Stimulated activated naive CD8-positive, alpha-beta T cell treated with anti-CD3 and anti-CD28 coated beads, Interleukin-15, Interleukin-2, amounts not matched to agents 100 U/mL and 50 U/mL, for 24 hours (primary cell): ENCODE measurements at regions not wholly inside any gene's neighbourhood (a gene's known extent, or its start where the extent isn't known, plus 50 kb on each side); places are given as distances from the start of the nearest gene placed in this dataset.
"Not testable (repeated sequence)": the region's sequence is repeated elsewhere in the genome, so short reads cannot be mapped to it uniquely, and the experiment has no call there.

Experiments
- ATAC-seq: fragments of 150-1000 bp; cut with Tn5 transposase; one replicate; pipeline ENCODE4 v1.10.0; 2021
- DNase-seq: peaks from one replicate; pipeline ENCODE4 v3.0.0; 2021

DNA sequence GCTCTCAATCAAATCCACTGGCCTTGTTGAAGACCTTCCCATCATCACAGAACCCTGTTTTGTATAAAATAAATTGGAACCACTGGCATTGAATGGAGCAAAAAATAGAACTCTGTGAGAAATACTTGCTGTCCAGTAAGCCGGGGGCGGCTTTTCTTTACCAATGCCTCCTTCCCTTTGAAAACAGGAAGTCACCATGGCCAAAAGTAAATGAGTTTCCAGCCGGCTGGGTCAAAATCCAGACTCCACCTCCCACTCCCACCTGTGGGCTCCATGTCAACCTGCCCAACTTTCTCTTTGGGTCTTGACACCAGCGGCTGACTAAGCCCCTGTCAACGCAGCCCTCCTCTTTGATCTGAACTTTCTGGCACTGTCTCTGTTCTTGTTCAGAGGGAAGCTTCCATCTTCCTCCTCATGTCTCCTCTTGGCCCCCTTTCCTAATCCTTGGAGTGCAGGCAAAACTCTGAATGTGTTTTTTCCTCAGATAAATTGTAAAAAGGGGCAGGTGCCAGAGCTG, 95.2 kb downstream of the TFAP2C start:
- no peak for ATAC-seq
- DNase-seq = no peak

DNA sequence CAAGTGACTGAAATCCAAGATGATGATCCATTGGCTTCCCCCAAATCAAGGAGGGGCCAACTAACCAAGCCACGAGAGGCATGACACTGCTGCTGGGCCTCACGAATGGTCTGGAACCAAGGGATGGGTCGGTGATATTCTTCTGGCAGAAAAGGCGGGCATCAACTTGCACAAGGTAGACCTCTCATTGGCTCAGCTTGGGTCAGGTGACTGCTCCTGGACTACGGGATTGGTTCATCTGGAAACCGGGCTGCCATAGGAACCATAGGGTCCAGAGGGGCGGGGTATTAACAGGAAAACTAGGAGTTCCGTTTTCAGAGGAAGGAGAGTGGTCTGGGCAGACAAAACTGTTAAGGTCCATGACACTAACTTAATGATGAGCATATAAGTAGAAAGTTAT, 100.9 kb downstream of the TFAP2C start:
- ATAC-seq = no peak

DNA sequence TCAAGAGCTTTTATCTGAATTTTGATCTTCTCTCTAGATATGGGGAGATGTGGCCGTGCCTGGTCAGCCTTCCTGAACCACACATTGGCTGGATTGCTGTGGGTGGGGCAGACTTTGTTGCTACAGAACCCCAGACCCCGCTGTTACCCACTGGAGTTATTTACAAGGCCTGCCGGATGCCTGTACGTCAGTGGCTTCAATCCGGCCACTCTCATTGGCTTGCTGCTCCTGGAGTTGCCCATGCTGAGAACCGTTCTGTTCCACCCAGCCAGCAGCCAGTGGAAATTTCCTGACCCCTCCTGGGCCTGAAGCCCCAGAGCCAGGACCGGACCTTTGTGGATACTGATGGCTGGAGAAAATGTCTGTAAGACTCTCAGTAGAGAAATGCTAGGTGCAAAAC, 101.9 kb downstream of the TFAP2C start:
- no peak for ATAC-seq
- no peak for DNase-seq

More for the DNA sequence above, 100.9 kb downstream of the TFAP2C start:
- DNase-seq = no peak

DNA sequence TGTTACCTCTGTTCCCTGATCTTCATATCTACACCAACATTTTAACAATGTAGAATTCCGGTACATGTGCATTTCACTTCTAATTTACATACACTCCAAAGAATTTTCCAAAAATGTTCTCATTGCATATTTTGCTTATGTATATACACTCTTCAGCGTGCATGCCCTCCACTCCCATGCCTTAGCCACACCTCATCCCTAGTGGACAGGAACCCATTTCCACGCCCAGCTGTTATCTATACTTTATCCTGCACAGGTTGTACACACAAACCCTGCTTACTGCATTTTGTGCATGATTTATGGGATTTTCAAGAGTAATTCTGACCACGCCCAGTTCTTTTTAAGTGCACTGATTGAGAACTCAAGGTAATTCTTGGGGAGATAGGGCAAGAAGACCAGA, 102.4 kb downstream of the TFAP2C start:
- DNase-seq = no peak

DNA sequence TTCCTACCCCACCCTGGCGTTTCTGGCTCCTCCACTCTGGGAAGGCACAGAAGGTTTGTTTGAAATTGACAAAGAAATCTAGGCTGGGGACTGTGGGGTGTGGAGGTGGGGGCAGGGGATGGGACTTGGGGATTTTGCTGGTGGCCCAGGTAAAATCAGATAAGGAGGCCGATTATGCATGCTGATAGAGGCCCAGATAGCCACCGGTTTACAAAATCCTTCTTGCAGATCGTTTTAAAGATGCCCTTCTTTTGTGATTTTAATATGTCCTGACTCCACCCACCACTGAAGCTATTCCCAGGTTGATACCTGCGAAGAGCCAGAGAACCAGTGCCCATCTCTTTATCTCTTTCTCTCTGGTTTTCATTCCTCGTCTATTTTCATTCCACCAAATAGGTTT, 104.9 kb downstream of the TFAP2C start:
- no peak for DNase-seq
- ATAC-seq = no peak

More for the DNA sequence above, 102.4 kb downstream of the TFAP2C start:
- no peak for ATAC-seq

DNA sequence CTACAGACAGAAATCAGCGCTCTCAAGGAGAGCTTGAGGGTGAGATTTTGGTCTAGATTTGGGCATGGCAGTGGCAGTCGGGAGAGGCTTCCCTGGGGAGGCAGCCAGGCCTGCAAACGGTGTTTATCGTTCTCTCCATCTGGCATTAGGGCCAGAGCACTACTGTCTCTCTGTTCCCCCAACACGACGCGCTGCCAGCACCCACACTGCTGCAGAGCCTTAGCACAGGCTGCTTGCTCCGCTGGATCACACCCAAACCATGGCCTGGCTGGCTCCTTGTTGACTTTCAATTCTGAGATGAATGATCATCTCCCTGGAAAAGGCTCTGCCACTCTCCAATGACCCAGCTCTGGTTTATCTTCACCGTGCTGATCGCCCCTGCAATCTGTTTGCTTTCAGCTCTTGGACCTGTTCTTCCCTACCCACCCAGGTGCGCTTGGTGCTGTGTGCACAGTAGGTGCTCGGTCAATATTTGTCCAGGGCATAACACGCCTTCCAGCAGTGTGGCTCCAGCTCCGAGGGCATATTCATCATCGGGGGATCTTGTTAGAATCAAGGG, 106.1 kb downstream of the TFAP2C start:
- no peak for ATAC-seq
- no peak for DNase-seq

DNA sequence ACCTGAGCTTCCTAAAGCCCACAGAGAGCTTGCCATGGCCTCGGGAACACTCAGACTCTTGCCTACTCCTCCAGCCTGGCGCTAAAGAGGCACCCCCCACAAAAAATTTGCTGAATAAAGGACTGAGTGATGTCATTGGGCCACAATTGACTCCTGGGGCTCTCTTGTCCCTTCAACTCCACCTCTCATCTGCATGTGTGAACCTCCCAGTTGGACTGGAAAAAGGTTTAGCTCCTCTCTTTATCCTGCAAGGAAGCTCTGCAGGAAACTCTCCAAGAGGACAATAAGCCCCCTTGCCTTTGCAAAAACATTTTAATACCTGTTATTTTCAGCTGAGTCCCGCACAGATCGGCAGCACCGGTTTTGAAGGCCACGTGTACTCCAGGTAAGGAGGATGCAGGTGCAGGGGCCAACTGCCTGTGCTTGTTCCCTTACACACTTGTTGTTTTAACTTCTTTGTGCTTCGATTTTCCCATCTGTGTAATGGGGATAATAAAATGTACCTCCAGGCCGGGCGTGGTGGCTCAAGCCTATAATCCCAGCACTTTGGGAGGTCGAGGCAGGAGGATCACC, 107.3 kb downstream of the TFAP2C start:
- DNase-seq = no peak
- ATAC-seq = no peak

DNA sequence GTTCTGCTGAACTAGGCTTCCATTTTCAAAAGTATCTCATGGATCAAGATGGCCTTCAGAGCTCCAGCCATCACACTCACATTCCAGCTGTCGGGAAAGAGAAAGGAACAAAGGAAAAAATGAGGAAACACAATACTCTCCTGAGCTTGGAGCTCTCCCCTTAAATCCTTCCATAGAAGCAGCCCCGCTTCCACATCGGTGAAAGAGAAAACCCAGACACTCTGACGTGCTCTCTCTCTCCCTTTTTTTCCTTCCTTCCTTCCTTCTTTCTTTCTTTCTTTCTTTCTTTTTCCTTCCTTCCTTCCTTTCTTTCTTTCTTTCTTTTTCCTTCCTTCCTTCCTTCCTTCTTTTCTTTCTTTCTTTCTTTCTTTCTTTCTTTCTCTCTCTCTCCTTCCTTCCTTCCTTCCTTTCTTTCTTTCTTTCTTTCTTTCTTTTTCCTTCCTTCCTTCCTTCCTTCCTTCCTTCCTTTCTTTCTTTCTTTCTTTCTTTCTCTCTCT, 115.3 kb downstream of the TFAP2C start:
- not testable (repeated sequence) for DNase-seq, ATAC-seq

DNA sequence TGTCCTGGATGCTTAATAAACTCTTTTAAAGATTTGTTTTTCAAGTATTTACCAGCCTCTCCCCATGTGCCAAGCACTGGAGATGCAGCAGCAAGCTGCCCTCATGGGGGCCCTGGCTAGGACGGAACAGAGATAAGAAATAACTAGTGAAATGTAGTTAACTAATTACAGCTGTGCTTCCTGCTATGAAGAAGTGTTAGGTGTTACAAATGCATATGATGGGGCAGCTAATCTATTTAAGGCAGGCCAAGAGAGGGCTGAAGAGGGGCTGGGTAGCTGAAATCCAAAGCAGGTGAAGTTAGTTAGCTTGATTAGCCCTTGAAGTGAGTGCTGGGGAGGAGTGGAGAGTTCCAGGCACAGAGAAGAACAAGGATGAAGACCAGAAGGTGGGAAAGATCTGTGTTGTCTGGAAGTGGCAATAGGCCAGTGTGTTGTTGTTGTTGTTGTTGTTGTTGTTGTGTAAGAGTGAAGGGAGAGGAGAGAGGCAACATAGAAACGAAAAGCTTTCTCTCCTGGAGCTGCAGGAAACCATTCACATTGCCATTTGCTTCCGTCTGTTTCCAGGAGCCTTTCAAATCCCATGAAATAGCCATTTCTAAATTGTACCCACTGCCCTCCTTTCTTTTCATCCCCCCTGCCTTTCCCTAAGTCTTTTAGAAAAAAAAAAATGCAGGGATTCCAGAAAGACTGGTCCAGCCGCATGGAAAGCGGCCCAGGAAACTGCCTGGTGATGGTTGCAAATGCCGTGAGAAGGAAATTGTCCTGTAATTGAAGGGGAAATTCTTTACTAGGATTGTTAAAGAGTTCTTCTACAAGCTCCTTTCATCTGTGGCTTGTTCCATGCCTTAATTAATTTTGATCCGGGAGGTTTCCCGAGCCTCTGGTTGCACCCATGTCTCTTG, 119.6 kb downstream of the TFAP2C start:
- no peak for ATAC-seq
- DNase-seq = no peak

DNA sequence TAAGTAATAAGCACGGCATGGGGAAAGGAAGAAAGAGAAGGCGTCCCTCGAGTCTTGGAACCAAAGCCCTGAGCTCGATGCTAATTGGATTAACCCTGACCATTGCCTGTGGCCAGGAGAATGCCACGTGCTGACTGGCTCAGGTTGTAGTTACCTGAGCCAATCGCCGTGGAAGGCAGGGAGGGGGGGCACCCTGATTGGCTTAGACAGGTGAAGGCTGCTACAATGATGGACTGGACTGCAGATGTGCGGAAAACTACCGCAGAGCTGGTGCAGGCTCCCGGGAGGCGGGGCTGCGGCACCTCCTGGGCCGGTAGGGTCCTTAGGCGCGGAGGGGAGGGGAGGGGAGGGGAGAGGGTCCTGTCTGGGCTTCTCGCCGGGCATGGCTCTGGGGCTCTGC, 121.3 kb downstream of the TFAP2C start:
- DNase-seq (no peak), ATAC-seq (no peak)

DNA sequence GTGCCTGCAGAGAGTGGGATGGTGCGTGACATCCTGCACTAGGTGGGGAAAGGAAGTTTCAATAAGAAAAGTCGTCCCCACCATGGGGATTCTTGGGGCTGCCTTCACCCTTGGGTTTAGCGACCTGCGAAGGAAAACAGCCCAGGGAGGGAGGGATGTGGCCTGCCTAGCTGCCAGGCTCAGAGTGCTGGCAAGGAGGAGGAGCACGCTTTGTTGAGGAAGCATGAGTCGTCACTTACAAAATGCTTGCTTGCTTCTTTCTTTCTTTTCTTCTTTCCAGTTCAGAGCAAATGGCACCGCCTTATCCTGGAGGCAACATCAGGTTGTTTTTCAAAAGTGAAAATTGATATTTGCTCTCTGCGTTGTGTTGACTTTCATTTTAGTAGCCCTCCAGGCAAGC, 123.2 kb downstream of the TFAP2C start:
- no peak for DNase-seq
- no peak for ATAC-seq

DNA sequence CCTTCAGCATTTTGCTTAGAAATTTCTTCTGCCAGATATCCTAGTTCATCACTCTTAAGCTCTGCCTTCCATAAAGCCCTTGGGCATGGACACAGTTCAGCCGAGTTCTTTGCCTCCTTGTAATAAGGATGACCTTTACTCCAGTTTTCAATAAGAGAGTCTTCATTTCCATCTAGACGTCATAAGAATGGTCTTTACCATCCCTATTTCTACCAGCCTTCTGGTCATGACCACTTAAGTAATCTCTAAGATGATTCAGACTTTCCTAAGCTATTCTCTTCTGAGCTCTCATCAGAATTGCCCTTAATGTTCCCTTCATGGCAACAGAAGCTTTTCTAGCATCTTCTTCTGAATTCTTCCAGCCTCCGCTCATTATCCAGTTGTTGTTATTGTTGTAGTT, 126.1 kb downstream of the TFAP2C start:
- DNase-seq = no peak
- ATAC-seq = no peak

DNA sequence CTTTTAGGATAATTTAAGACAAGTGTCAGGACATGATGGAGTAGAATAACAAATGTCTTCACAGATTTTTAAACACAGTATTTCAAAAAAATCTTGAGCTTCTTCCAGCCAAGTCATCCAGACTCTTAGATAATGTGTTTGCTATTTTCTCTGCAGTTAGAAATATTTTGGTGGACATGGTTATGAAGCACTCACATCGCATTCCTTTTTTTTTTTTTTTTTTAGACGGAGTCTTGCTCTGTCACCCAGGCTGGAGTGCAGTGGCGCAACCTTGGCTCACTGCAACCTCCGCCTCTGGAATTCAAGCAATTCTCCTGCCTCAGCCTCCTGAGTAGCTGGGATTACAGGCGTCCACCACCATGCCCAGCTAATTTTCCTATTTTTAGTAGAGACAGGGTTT, 127.6 kb downstream of the TFAP2C start:
- DNase-seq, ATAC-seq: not testable (repeated sequence)

DNA sequence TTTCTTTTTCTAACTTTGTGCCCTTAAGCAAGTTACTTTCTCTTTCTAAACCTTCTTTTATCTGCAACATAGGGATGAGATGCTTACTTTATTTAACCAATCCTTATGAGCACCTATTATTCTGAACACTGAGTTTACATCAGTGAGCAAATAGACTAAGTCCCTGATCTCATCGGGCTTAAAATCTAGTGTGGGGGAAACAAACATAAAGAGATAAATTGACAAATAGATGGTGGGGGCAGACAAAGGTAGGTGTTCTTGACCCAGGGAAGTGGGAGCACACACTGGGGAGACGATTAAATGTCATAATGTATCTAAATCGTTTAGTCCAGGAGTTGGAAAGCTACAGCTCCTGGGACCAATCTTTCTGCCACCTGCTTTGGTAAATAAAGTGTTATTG, 129.6 kb downstream of the TFAP2C start:
- DNase-seq (no peak), ATAC-seq (no peak)

DNA sequence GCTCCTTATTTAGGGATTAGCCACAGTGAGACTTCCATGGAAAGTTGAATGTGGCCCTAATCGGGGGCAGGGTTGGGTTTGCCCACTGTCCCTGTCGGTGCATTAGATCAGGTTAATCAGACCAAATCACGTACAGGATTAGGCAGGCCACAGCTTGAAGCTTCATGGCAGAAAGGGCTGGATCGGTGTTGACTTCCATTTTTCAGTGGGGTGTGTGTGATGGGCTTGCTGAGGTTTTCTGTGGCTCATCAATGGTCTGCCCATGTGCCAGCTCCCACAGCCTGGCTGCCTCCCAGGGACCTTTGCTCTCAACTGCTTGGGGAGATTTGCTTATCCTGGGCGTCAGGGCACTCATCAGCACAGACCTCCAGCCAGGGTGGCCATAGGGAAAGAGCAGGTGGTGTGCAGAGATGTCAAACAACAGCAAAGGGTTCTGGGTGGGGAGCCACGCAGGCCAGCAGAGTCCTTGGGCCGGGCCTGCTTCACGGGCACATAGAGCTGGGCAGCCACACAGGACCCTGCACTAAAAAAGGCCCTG, 130.7 kb downstream of the TFAP2C start:
- ATAC-seq (no peak), DNase-seq (no peak)

DNA sequence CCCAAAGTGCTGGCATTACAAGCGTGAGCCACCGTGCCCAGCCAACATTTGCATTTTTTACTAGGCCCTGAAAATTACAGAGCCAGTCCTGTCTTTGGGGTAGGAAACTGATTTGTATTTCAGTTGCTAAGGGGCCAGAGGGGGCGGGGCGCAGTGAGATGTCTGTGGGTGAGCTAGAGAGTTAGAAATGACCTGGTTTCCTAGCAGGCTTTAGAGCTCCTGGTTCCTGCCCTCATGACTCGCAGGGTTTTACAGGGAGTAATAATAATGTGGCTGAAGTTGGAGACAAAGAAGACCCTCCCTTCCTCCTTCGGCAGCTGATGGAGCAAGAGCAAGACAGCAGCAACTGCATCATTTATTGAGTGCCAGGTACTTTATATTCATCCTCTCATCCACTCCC, 131.5 kb downstream of the TFAP2C start:
- ATAC-seq = no peak
- DNase-seq = no peak

DNA sequence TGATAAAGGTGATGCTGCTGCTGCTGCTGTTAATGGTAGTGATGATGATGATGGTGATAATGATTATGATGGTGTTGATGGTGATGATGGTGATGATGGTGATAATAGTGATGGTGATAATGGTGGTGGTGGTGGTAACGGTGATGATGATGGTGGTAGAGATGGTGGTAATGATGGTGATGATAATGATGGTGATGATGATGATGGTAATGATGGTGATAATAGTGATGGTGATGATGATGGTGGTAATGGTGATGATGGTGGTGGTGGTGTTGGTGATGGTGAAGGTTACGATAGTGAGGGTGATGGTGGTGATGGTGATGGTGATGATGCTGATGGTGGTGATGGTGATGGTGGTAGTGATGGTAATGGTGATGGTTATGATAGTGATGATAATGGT, 132.3 kb downstream of the TFAP2C start:
- DNase-seq (no peak), ATAC-seq (no peak)

DNA sequence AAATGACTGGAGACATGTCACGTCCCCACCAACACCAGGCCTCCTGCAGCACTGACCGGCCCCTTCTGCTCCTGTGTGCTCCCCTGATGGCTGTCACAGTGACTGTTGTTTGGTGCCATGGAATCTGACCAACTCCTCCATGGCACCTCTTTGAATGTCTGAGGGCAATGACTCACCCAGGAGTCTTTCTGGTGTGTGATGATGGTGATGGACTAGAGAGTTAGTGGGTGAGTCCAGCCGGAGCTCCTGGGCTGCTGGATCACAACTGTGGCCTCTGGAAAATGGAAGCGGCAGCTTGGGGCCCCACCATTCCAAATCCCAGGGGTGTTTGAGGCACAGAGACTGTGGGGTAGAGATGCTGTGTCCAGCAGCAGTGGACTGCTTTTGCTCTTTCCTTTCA, 133.3 kb downstream of the TFAP2C start:
- no peak for DNase-seq
- ATAC-seq = no peak

DNA sequence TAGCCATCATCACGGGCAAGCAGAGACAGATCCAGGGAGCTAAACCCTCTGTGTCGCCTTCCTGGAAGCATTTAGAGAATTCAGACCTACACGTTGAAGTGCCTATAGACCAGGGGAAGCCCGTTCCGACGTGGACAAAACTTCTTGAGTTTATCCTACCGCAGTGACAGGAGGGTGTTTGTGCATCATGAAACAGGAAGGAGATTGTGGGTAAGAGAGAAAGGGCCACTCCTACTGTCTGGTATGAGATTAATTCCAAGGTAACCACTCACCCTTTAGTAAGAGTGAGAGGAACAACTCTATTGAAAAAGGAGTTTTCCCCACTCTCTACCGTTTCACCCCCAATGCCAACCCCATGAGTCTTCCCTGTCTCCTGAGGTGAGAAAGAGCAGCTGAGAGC, 133.7 kb downstream of the TFAP2C start:
- no peak for ATAC-seq
- no peak for DNase-seq

DNA sequence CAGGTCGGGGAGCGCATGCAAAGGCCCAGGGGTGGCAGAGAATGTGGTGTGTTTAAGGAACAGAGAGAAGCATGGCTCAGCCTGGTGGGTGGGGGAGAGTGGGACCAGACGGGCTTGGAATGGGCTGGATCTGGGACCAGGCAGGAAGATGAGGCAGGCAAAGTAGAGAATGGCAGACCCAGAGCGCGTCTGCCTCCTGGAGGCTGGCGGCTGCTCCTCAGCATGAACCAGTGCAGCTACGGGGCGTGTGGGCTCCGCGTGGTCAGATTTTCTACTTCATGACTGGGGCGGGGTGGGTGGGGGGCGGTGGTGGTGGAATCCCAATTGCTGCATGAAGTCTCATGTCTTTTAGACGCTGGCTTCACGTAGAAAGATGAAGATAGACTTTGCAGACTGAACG, 135.6 kb downstream of the TFAP2C start:
- DNase-seq (no peak), ATAC-seq (no peak)

DNA sequence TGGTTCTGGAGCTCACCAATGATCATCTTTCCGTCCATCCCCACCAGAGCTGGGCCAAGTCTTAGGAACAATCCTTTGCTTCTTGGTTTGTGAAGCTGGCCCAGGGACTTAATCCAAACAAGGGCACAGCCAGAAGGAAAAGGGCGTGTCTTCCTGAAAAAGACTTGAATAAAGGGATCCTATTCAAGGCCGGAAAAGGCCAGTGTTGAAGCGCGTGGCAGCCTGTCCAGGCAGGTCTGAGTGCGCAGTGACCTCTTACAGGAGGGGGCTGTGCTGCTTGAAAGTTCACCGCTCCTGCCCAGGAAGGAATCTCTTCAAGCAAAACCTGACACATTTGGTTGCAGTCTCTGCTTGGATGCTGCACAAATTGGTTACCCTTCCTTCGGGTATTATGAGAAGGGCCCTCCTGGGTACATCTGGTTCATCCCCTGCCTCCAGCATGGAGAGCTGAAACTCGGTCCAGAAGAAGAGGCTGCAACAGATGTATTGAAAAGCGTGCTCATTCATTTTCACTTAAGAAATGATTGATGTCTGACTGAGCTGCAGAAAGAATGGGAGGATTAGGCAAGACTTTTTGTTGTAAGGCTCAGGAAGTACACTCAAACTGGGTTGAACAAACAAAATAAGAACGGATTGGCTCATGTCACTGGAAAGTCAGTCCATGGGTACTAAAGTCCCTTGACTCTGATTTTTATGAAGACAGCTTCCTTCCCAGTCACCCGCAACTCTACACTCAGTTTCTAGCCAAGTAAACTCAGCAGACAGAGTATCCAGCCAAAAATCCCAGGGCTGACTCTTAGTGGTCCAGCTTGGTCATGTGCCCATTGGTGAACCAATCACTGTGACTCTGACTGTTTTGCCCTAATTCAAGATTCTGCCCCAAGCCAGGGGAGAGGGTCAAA, 136.3 kb downstream of the TFAP2C start:
- no peak for DNase-seq
- no peak for ATAC-seq

DNA sequence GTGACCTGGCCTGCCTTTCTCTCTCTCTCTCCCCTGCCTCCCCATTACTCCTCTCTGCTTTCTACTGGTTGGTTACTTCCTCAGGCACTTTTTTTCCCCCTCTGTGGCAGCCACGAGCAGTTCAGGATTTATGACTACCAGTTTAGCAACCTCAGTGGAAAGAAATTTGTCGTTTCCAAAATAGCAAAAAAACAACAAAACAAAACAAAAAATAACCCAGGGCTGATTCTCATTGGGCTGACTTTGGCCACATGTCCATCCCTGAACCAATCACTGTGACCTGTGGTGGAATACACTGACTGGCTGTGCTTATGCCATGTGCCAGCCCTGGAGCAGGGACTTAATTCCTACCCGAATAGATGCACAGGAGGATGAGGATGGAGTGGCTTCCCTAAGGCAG, 137.4 kb downstream of the TFAP2C start:
- no peak for DNase-seq
- no peak for ATAC-seq
